Fibroblast of skin of abdomen (primary cell): ENCODE measurements at regions not wholly inside any gene's neighbourhood (a gene's known extent, or its start where the extent isn't known, plus 50 kb on each side); places are given as distances from the start of the nearest gene placed in this dataset.

ENCODE experiments used
- DNase-seq: peaks from one replicate; pipeline ENCODE4 v3.0.0-alpha.2; 2013

DNA sequence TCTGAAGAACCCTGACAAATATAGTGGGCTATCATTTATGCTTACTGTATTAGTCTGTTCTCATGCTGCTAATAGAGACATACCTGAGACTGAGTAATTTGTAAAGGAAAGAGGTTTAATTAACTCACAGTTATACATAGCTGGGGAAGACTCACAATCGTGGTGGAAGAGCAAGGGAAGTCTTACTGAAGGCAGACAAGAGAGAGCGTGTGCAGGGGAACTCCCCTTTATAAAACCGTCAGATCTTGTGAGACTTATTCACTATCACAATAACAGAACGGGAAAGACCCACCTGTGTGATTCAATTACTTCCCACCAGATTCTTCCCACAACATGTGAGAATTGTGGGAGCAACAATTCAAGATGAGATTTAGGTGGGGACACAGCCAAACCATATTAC is 526.8 kb upstream of the GOT2 start:
- no peak for DNase-seq

DNA sequence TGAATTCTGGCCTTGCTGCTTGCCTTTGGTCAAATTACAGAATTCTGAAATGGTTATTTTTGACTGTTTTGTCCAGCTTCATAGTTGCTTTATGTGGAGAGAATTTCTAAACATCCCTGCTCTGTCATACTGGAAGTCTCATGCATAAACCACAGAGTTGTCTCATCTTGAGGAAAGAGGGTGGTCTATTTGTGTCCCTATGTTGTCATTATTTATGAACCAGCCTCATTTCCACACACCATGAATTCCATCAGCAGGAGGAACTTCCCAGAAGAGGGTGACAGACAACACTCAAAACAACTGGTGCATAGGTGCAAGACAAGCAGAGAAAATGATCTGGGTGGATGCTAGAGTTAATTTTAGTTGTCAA is 525.8 kb upstream of the GOT2 start:
- DNase-seq = peak; percentile 8

DNA sequence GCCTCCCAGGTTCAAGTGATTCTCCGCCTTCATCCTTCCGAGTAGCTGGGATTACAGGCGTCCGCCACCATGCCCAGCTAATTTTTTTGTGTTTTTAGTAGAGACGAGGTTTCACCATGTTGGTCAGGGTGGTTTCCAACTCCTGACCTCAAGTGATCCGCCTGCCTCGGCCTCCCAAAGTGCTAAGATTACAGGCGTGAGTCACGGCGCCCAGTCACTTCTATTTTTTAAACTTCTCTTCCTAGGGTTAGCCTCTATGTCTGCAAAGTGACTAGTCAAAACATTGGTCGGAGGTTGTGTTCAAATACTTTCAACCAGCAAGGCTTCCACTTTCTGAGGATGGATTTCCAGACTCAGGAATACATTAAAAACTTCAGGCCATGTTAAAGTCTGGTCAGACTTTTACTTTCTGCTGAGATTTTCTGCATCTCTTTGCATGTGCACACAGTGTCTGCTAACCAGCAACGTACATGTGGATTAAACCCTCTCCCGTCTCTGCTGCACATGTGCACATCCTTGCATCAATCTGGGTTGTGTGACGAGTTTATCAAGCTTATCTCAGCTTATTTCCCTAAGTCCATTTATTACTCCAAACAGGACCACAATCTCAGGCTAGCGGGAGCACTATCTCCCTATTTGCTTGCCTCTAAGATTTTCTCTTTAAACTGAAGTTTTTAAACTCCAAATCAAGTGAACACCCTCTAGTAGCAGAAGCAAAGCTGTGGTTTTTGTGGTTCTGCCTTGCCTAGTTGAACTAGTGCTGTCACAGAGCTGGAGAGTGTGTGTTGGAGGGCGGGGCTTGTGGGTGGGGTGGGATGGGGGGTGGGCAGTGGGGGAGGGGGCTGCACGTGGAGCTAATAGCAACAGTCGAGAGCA is 525.2 kb upstream of the GOT2 start:
- DNase-seq = peak; percentile 60

DNA sequence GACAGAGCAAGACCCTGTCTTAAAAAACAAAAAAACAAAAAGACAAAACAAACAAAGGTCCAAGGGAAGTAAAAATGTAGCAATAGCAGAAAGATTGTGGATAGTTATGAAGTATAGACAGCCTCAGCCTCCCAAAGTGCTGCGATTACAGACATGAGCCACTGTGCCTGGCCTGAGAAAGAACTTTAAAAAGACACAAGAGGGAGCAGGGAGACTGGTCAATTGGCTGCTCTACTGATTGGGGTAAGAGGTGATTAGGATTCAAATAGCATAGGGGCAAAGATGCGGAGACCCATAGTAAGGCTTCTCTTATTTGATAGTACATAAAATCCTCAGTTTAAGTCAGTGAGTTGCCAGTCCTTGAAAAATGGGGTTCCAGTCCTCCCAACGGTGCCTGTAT is 518.2 kb upstream of the GOT2 start:
- DNase-seq = no peak

DNA sequence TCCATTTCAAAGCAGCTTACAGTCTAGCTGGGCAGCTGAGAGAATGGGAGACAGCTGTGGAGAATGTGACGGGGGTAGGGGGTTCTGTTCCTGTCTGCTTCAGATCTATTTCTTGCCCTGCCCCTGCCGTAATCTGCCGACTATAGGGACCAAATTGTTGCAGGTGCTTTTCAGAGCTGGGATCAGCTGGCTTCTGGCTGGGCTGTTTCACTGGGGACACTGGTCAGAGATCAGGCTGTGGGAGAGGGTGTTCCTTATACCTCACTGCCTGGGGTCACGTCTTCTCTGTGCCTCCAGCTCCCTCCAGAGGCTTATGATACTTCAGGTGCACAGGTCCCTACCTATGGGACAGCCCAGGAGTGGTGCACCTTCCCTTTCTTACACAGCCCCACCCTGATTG is 514.9 kb upstream of the GOT2 start:
- DNase-seq = no peak

DNA sequence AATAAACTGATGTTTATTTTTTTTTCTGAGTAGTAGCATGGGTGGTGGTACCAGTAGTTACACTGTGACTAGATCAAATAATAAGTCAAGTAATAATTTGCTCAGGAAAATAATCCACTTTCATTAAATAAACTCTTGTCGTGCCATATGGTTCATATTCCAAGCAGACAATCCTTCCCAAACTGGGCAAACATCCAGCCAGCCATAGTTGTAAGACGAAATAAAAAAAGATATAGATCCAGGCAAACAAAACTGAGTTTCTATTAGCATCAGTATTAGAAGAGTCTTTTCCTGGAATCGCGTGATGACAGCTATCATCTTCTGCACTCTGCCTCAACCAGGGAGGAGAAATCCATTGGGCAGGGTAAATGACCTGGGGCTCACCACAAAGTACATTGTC is 508.4 kb upstream of the GOT2 start:
- DNase-seq = peak; percentile 44

DNA sequence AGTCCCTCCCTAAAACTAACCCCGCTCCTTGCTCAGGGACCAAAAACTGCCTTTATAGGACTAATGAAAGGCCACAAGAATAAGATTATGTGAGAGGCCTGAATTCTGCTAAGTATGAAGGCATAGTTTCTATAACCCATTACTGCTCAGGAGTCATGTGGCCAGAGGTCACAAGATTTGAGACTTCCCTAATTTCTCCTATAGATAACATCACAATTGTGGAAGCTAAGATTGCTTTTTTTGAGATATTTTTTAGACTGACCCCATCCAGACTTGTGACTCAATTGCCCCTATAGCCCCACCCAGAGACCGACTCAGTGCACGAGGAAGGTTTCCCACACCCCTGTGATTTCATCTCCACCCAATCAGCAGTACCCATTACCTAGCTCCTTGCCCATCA is 504.1 kb upstream of the GOT2 start:
- no peak for DNase-seq

DNA sequence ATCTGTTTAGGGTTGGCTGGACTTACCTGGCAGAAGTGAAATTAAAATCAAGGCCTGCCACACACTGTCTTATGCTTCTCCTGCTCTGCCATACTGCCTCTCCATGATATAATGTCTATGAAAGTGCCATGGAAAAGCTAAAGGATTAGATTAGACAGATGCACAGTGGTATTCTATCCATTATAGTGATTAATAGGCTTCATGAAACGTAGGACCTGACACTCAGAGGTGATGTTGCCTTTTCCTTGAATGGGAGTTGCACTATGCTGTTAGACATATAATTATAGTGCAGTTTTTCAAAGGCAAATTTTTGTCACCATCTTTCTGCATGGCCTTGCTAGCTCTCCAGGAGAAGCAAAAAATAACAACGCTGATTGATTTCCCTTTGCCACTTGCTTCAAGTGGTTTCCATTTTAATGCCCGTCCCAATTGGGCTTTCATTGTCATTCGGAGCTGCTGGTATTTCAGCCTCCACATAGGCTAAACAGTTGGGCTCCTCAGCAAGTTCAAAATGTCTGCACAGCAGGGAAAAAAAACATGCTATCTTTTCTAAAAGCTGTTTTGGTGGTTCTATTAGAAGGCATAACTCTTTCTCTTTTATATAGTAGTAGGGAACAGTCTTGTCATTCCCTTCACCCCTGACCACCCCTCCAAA is 502.8 kb upstream of the GOT2 start:
- DNase-seq = no peak

DNA sequence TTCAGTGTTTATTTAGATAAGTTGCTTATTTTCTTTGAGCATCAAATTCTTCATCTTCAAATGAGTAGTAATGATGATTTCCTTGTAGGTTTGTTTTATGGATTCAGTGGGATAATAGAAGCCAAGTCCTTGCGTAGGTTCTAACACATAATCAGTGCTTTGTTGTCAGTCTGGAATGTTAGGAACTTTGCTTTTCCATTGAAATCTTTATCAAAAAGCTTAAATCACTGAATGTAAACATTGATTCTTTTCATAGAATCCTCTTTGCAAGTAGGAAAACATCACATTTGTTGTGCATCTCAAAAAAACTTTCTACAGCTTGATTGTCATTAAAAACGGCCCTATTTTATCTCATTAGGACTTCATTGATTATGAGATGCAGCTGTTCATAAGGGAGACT is 490.3 kb upstream of the GOT2 start:
- no peak for DNase-seq

DNA sequence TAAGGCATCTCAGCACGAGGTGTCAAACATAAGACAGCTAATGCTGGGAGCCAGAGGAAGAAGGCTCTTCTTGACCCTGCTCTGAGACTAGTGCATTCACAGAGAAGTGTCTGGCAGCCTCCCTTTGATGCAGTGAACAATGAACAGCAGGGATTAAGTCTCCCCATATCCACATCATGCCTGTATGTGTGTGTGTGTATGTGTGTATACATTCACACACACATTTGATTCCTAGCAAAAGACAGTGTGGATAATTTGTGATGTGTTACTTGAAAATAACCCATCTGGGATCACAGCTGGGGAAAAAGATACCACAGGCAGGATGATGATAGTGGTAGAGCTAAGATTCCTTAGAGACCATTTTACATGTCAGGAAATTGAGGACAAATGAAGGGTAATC is 485.9 kb upstream of the GOT2 start:
- DNase-seq = no peak

DNA sequence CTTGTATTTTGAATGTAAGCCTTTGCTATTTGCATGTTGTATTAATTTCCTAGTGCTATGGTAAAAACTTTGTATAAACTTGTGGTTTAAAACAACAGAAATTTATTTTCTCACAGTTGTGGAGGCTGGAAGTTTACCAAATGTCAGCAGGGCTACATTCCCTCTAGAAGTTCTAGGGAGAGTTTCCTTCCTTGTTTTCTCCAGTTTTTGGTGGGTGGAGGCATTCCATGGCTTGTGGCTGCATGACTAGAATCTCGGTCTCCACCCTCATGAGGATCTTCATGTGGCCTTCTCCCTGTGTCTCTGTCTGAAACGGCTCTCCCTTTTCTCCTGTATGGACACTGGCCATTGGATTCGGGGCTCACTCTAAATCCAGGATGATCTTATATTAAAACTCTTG is 482.2 kb upstream of the GOT2 start:
- no peak for DNase-seq

DNA sequence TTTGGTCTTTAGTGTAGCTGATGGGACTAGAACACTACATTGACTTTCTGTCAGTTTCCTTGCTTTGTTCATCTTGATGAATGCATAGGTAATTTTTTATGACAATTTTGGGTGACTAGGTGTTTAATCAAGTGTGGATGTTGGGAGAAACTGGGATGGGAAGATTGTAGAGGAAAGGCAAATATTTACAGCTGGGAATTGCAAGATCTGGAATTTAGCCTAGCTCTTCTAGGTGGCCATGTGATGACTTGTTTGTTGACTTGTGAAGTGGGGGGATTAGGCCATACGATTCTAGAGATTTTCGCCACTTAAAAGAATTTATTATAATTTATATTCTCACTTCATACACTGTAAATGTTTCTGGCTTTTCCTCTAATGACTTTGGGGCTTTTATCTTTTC is 480.3 kb upstream of the GOT2 start:
- no peak for DNase-seq

DNA sequence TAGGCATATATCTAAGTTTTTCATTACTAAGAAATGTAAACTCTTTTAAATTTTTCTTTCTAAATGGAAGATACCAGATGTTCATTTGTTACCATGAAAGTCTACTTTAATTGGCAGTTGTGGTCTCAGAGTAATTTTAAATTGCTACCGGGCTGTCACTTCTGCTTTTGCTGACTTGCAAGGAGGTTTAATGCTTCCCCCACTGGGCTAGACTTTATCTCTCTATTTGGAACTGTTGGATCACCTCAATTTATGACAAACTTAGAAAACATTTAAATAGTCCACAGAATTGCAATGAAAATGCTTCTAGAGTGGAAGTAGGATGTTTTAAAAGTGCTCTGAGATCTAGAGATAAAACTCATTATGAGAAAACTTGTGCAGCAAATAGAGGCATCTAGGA is 479.8 kb upstream of the GOT2 start:
- DNase-seq = peak; percentile 31

DNA sequence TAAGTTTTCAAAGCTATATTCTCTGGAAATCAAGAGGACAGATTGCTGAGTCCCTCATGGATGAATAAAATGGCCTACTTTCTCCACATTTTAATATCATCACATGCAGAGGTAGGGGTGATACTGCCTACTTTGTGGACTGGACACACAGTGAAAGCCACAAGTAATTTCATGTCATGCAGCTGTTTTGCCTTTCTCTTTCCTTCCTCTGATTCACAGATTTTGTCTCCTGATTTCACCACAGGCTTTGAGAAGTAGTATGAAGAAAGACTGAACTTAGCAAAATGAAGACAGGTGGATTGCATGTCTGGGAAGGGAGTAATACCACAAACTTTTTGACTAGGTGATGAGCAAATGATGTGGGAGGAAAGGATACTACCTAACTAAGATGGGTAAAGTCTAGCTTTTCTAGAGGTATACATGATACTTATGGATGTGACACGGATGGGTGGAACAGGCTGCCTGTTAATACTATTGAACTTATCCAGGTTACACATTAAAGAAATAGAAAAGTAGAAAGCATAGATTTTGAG is 478.4 kb upstream of the GOT2 start:
- no peak for DNase-seq

DNA sequence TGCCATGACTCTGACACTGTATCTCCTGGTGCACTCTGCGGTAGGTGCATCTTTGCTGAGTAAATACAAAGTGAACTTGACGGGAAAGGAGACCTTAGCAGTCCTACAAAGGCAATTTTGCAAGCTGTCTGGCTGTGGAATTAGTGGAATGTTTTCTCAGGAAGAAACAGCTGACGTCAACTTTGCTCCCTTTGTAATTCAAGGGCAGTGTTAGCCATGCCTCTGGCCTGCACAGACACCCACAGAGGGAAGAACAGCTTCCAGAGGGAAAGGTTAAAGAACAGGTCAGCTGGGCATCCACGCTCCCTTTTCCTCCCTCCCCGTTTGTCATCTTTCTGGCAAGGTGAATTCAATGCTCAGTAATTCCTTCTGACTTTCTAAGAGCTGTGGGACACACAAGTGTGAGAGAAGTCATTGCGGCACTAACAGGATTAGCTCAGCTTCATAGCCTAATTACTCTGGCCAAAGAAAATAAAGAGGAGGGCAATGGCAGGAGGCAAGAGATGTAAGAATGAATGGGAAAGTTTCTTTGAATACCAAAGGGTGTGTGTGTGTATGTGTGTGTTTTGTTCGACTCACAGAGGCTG is 476.9 kb upstream of the GOT2 start:
- DNase-seq = peak; percentile 77

DNA sequence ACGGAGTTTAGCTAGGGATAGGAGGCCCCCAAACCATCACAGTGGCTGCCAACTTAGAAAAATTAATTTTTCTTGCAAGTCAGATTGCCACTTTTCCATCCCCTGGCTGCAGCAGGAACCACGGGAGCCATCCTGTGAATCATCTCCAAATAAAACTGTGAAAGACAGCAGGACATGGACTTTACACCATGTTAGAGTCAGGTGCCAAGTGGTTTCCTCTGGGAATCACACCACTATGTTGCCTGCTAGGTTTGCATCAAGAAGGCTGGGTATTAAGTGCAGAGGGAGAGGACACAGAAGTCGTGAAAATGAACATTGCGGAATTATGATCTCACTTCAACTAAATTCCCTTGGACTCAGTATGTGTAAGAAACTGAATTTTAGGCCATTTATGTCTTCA is 471.3 kb upstream of the GOT2 start:
- no peak for DNase-seq

DNA sequence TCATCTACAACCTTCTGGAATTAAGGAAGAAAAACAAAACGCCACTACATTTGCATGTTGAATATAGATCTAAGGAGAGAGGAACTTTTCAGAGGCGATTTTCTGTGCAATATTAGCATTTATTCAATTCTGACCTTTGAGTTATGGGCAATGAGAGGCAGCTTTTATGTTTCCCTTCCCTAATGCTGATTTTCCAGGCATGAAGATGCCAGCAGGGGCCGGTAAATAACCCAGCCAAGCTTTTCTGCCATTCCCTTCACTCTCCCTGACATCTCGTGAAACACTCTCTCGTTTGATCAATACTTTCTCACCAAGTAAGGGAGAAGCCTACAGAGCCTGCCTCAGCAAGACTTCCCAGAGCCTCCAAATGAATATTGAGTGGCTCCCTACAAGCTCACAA is 470.5 kb upstream of the GOT2 start:
- DNase-seq = no peak

DNA sequence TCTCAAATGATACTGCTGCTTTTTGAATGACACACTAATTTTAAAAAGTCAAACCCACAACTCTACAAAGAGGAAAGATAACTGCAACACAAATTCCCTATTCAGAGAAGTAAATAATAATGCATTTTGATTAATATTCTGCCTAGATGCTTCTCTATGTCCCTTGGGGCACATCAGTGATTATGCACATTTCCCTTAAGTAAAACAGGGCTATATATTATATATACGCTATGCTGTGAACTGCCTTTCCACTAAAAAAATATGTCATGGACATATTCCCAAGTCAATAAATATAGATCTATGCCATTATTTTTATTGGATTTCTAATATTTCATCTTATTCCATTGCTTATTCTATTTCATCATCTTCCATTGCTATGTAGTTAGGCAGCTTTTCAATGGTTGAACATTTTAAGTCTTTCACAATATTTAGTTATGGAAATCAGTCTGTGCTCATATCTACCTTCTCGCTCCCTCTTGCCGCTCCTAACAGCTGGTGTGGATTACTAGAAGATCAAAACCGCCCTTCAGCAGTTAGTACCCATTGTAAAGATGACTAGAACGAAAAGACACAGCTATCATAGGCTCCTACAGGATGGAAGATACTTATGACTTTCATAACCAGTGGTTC is 468.2 kb upstream of the GOT2 start:
- DNase-seq = no peak

DNA sequence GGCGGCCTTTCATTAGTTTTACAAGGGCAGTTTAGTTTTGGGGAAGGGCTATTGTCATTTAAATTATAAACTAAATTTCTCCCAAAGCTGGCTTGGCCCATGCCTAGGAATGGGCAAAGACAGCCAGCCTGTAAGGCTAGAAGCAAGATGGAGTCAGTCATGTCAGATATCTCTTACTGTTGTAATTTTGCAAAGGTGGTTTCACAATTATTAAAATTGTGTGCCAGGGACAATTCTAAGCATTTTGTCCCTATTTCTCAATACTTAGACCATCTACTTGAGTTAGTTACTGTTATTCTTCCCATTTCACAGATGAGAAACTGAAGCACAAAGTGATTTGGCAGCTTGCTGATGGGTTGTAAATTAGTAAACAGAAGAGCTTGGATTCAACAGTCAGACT is 467.7 kb upstream of the GOT2 start:
- no peak for DNase-seq

DNA sequence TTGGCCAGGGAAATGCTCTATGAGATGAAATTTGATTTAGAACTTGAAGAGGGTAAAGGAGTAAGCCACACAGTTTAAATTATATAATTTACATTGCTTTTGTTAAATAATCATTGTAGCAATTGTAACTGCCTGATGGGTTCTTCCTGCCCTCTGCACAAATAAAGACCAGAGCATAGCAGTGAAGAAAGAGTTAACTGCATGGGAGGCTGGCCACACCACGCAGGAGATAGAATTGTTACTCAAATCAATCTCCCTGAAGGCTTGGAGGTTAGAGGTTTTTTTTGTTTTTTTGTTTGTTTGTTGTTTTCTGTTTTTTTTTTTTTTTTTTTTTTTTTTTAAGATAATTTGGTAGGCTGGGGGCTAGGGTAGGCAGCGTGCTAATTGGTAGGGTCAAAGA is 467.0 kb upstream of the GOT2 start:
- no peak for DNase-seq

DNA sequence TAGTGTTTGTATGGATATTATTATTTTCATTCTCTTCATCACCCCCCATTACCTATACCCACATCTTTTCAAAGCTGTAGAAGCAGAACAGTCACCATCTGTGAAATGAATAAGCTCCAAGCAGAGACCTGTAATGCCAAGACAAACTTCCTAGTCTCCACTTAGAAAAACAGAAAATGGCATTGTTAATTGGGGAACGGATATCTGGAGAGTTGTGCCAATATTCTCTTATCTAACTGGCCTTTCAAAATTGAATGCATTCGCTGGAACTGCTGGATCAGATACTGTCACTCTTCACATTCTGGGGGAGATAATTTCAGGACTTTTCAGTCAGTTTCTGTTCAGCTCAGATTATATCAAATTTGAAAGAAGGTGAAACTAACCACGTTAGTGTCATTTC is 464.4 kb upstream of the GOT2 start:
- no peak for DNase-seq

DNA sequence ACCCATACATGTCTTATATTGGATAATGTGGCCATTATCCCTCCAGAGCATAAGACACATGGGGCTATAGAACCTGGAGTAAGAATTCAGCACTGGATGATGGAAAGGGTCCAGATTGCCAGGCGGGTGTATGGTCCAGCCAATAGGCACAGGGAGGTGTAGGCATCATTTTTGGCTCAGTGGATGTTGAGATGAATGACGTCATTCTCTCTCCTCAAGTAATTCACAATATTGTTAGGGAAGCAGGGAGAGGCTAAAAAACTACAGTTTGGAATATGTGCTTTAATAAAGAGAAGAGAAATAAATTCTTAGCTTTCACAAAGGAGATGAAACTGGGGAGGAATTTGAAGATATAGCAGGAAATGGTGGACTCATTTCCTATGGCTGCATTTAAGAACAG is 461.1 kb upstream of the GOT2 start:
- DNase-seq = no peak

DNA sequence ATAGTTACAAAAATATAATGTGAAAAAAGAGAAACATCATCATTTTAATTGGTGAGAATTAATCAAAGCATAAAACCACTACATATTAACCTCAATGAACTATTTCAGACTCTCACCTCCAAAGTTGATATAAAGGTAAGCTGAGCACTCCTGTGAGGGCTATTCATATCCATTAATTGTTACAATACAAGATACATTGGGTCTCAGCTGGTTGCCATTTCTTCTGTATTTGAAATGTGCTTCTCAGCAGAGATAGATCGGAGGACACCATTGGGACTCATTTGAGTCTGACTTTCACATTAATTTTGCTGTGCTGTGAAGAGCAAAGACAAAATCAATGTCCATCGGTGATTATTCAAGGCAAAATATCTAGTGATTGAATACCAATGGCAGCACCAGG is 459.5 kb upstream of the GOT2 start:
- DNase-seq = no peak
